ENCODE measurements at regions not wholly inside any gene's neighbourhood (a gene's known extent, or its start where the extent isn't known, plus 50 kb on each side); places are given as distances from the start of the nearest gene placed in this dataset.
"Not testable (repeated sequence)": the region's sequence is repeated elsewhere in the genome, so short reads cannot be mapped to it uniquely, and the experiment has no call there.

DNA sequence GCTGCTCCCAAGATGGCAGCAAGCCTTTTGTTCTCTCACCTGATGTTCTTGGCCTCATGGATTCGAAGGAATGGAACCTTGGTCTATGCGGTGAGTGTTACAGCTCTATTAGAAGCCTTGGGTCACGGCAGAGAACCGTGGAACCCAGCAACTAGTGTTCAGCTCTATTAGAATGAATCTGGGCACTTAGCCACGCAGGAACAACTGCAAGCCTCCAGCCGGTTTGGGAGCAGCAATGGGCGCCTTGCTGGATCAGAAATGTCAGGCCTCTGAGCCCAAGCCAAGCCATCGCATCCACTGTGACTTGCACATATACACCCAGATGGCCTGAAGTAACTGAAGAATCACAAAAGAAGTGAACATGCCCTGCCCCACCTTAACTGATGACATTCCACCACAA lies 1100.7 kb upstream of the PRR20A start:
- Histone ChIP-seq H3K27ac (no peak overlapping the region), H3K4me3 (no peak overlapping the region), H3K36me3 (no peaks in the 10 kb centered on the region), H3K9me3 (replicated peaks) (no peaks in the 10 kb centered on the region), H3K4me1 (replicated peaks) (no peaks in the 10 kb centered on the region), H3K27me3 (replicated peaks) (no peaks in the 10 kb centered on the region)
- no peak for DNase-seq (ENCODE audit: low read depth in 1 of 2, low spot score in 2 of 2)

GRCh38 chr13:56066321-56066720 lies 1074.4 kb upstream of the PRR20A start:
- Histone ChIP-seq H3K27ac (no peak overlapping the region), H3K4me3 (no peak overlapping the region), H3K4me1 (replicated peaks) (no peaks in the 10 kb centered on the region), H3K36me3 (no peaks in the 10 kb centered on the region), H3K27me3 (replicated peaks) (no peaks in the 10 kb centered on the region), H3K9me3 (replicated peaks) (no peaks in the 10 kb centered on the region)
- no peak for DNase-seq (ENCODE audit: low read depth in 1 of 2, low spot score in 2 of 2)

GRCh38 chr13:56102641-56103040 lies 1038.1 kb upstream of the PRR20A start:
- Histone ChIP-seq H3K4me3 (no peak overlapping the region), H3K9me3 (replicated peaks) (no peaks in the 10 kb centered on the region)

GRCh38 chr13:56110751-56111150 lies 1030.0 kb upstream of the PRR20A start:
- Histone ChIP-seq H3K27ac (no peak overlapping the region), H3K4me1 (replicated peaks) (no peaks in the 10 kb centered on the region), H3K9me3 (replicated peaks) (no peaks in the 10 kb centered on the region), H3K27me3 (replicated peaks) (no peaks in the 10 kb centered on the region), H3K4me3 (no peak overlapping the region), H3K36me3 (no peaks in the 10 kb centered on the region)
- DNase-seq (ENCODE audit: low read depth in 1 of 2, low spot score in 2 of 2), result no peak

More at GRCh38 chr13:56102641-56103040, 1038.1 kb upstream of the PRR20A start:
- DNase-seq (ENCODE audit: low read depth in 1 of 2, low spot score in 2 of 2), result no peak
- no peaks in the 10 kb centered on the region for H3K27me3 ChIP-seq (replicated peaks)
- no peak overlapping the region for H3K27ac ChIP-seq
- no peaks in the 10 kb centered on the region for H3K4me1 ChIP-seq (replicated peaks)
- no peaks in the 10 kb centered on the region for H3K36me3 ChIP-seq

GRCh38 chr13:56134524-56134923 lies 1006.2 kb upstream of the PRR20A start:
- Histone ChIP-seq H3K4me3 (no peak overlapping the region), H3K9me3 (replicated peaks) (no peaks in the 10 kb centered on the region), H3K27me3 (replicated peaks) (no peaks in the 10 kb centered on the region), H3K4me1 (replicated peaks) (no peaks in the 10 kb centered on the region), H3K27ac (no peak overlapping the region), H3K36me3 (no peaks in the 10 kb centered on the region)
- no peak for DNase-seq (ENCODE audit: low read depth in 1 of 2, low spot score in 2 of 2)

DNA sequence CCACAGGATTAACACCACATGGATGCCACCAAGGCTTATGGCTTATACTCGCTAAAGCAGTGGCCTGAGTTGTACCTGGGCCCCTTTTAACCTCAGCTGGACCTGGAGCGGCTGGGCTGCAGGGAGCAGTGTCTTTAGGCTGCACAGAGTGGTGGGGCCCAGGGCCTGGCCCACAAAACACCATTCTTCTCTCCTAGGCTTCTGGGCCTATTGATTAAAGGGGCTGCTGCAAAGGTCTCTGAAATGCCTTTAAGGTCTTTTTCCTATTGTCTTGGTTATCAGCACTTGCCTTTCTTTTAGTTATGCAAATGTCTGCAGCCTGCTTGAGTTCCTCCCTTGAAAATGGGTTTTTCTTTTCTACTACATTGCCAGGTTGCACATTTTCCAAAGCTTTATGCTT lies 973.9 kb upstream of the PRR20A start:
- no peak overlapping the region for H3K27ac ChIP-seq
- H3K27me3 ChIP-seq (replicated peaks), result no peaks in the 10 kb centered on the region
- no peaks in the 10 kb centered on the region for H3K4me1 ChIP-seq (replicated peaks)
- H3K4me3 ChIP-seq, result no peak overlapping the region
- DNase-seq (ENCODE audit: low read depth in 1 of 2, low spot score in 2 of 2), result no peak
- H3K9me3 ChIP-seq (replicated peaks), result no peaks in the 10 kb centered on the region
- no peaks in the 10 kb centered on the region for H3K36me3 ChIP-seq

DNA sequence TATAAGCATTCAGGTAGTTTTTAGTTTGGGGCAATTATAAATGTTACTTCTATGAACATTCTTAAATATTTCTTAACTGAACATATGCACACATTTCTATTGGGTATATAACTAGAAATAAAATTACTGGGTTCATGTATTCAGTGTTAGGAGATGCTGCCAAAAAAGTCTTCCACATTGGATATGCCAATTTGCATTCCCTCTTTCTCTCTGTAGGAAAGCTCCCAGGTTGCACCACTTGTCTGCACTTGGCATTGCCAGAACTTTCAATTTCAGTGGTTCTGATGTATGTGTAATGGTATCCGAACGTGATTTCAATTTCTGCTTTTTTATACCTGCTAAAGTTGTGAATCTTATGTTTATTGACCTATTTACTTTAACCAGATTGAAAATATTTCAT lies 972.1 kb upstream of the PRR20A start:
- DNase-seq (ENCODE audit: low read depth in 1 of 2, low spot score in 2 of 2), result no peak
- no peak overlapping the region for H3K4me3 ChIP-seq

DNA sequence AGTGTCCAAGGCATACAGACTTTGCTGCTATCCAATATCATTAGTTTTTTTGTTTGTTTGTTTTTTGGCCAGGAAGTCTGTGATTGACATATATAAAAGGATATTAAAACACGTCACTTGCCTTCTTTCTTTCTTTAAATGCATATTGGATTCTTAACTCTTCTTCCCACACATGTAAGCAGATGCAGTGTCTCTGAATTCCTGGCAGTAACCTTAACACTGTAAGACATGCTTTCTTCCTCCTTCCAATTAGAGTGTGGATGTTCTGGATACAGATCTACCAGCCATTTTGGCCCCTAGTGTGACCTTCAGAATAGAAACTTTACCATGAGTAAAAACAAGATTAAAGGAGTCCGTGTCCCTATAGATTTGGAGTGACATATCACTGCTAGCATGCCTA lies 967.4 kb upstream of the PRR20A start:
- Histone ChIP-seq H3K36me3 (no peaks in the 10 kb centered on the region), H3K9me3 (replicated peaks) (no peaks in the 10 kb centered on the region), H3K27ac (no peak overlapping the region), H3K27me3 (replicated peaks) (no peaks in the 10 kb centered on the region), H3K4me3 (no peak overlapping the region), H3K4me1 (replicated peaks) (no peaks in the 10 kb centered on the region)
- DNase-seq (ENCODE audit: low read depth in 1 of 2, low spot score in 2 of 2), result no peak

More for the DNA sequence above, 972.1 kb upstream of the PRR20A start:
- H3K9me3 ChIP-seq (replicated peaks), result no peaks in the 10 kb centered on the region
- no peak overlapping the region for H3K27ac ChIP-seq
- H3K4me1 ChIP-seq (replicated peaks), result no peaks in the 10 kb centered on the region
- no peaks in the 10 kb centered on the region for H3K27me3 ChIP-seq (replicated peaks)
- no peaks in the 10 kb centered on the region for H3K36me3 ChIP-seq

DNA sequence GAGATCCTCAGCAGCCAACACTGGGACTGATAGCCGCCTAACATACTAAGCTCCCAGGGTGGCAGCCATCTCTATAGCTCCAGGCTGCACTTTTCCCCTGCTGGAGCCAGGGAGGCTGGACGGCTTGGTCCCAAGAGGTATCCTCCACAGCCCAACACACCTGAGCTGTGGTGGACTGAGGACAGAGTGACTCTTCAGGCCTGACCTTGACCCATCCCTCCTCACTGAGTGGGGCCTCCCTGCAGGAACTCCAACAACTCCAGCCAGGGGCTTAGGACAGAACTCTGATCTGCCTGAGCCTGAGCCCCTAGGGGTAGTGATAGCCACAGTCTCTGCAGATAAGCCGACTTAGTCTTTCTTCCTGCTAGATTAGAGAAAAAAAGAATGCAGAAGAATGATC lies 958.1 kb upstream of the PRR20A start:
- H3K36me3 ChIP-seq, result no peaks in the 10 kb centered on the region
- H3K4me1 ChIP-seq (replicated peaks), result no peaks in the 10 kb centered on the region
- DNase-seq (ENCODE audit: low read depth in 1 of 2, low spot score in 2 of 2), result no peak
- no peaks in the 10 kb centered on the region for H3K27me3 ChIP-seq (replicated peaks)
- H3K4me3 ChIP-seq, result no peak overlapping the region
- H3K9me3 ChIP-seq (replicated peaks), result no peaks in the 10 kb centered on the region
- no peak overlapping the region for H3K27ac ChIP-seq

DNA sequence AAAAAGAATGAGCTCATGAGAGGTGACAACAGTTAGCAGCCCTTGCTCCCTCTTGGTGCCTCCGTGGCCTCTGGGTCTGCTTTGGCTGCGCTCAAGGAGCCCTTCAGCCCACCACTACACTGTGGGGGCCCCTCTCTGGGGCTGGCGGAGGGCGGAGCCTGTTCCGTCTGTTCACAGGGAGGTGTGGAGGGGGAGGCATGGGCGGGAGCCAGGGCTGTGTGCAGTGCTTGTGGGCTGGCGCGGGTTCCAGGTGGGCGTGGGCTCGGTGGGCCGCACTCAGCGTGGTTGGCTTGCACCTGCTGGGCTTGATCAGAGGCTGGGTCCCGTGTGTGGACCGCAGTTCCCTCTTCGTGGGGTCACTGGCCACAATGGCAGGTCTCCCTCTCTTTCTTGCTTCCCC lies 953.4 kb upstream of the PRR20A start:
- Histone ChIP-seq H3K27me3 (replicated peaks) (no peaks in the 10 kb centered on the region), H3K36me3 (no peaks in the 10 kb centered on the region), H3K4me3 (no peak overlapping the region), H3K4me1 (replicated peaks) (no peaks in the 10 kb centered on the region), H3K27ac (no peak overlapping the region), H3K9me3 (replicated peaks) (no peaks in the 10 kb centered on the region)
- DNase-seq (ENCODE audit: low read depth in 1 of 2, low spot score in 2 of 2), result no peak

DNA sequence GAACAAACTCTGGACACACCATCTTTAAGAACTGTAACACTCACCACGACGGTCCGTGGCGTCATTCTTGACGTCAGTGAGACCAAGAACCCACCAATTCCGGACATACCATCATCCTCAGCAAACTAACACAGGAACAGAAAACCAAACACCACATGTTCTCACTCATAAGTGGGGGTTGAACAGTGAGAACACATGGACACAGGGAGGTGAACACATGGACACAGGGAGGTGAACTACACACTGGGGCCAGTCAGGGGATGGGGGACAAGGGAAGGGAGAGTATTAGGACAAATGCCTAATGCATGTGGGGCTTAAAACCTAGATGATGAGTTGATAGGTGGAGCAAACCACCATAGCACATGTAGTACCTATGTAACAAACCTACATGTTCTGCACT lies 952.1 kb upstream of the PRR20A start:
- not testable (repeated sequence) for H3K9me3 ChIP-seq (replicated peaks); DNase-seq (ENCODE audit: low read depth in 1 of 2, low spot score in 2 of 2); H3K4me1 ChIP-seq (replicated peaks); H3K36me3 ChIP-seq; H3K4me3 ChIP-seq; H3K27me3 ChIP-seq (replicated peaks); H3K27ac ChIP-seq

GRCh38 chr13:56189439-56189838 lies 951.3 kb upstream of the PRR20A start:
- Histone ChIP-seq H3K4me1 (replicated peaks) (no peaks in the 10 kb centered on the region), H3K27me3 (replicated peaks) (no peaks in the 10 kb centered on the region), H3K27ac (no peak overlapping the region), H3K4me3 (no peak overlapping the region), H3K36me3 (no peaks in the 10 kb centered on the region), H3K9me3 (replicated peaks) (no peaks in the 10 kb centered on the region)
- DNase-seq (ENCODE audit: low read depth in 1 of 2, low spot score in 2 of 2), result no peak

GRCh38 chr13:56189978-56190377 lies 950.7 kb upstream of the PRR20A start:
- DNase-seq (ENCODE audit: low read depth in 1 of 2, low spot score in 2 of 2), result no peak
- H3K27ac ChIP-seq, result no peak overlapping the region
- no peaks in the 10 kb centered on the region for H3K27me3 ChIP-seq (replicated peaks)
- no peaks in the 10 kb centered on the region for H3K4me1 ChIP-seq (replicated peaks)
- no peaks in the 10 kb centered on the region for H3K9me3 ChIP-seq (replicated peaks)
- H3K36me3 ChIP-seq, result no peaks in the 10 kb centered on the region
- H3K4me3 ChIP-seq, result no peak overlapping the region

DNA sequence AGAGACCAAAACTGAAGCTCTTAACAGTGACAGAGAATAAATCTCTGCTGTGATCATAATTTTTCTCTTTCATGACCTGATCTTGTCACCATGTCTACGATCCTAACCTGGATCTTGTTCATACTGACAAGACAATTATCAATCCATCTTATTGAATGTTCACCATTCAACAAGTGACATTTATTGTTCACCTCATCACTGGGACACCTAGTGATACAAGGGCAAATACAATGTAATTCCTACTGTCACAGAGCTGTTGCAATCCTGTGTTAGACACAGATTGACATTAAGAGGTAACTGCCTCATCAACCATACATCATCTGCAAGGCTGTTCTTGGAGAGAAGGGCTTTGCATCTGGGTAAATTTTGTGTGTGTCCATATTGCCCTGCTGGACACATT lies 942.4 kb upstream of the PRR20A start:
- H3K4me3 ChIP-seq, result no peak overlapping the region
- H3K4me1 ChIP-seq (replicated peaks), result no peaks in the 10 kb centered on the region
- no peaks in the 10 kb centered on the region for H3K36me3 ChIP-seq
- H3K27me3 ChIP-seq (replicated peaks), result no peaks in the 10 kb centered on the region
- no peaks in the 10 kb centered on the region for H3K9me3 ChIP-seq (replicated peaks)
- DNase-seq (ENCODE audit: low read depth in 1 of 2, low spot score in 2 of 2), result no peak
- H3K27ac ChIP-seq, result no peak overlapping the region

DNA sequence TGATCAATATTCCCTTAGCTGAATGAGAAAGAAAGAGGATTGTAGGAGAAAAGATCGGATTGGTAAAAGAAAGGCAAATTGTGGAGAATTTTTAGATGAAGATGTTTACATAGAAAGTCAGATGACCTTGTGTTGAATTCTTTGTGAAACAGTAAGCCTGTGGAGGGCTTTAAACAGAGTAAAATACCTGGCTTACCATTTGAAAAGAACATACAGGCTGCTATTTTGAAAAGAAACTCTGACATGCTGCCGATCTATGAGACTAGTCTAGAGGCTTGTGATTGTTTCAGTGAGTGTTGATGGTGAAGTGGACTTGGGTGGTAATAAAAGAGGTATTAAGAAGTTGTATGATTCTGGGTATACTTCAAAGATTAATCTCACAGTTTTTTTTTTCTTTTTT lies 938.9 kb upstream of the PRR20A start:
- DNase-seq (ENCODE audit: low read depth in 1 of 2, low spot score in 2 of 2), result no peak
- H3K4me3 ChIP-seq, result no peak overlapping the region
- no peaks in the 10 kb centered on the region for H3K4me1 ChIP-seq (replicated peaks)
- H3K36me3 ChIP-seq, result no peaks in the 10 kb centered on the region
- no peaks in the 10 kb centered on the region for H3K9me3 ChIP-seq (replicated peaks)
- H3K27me3 ChIP-seq (replicated peaks), result no peaks in the 10 kb centered on the region
- no peak overlapping the region for H3K27ac ChIP-seq
